ENCODE measurements at regions not wholly inside any gene's neighbourhood (a gene's known extent, or its start where the extent isn't known, plus 50 kb on each side); places are given as distances from the start of the nearest gene placed in this dataset.
A peak's percentile ranks its signal among the peaks of the same experiment; 100 is the strongest.
"Not testable (repeated sequence)": the region's sequence is repeated elsewhere in the genome, so short reads cannot be mapped to it uniquely, and the experiment has no call there.

DNA sequence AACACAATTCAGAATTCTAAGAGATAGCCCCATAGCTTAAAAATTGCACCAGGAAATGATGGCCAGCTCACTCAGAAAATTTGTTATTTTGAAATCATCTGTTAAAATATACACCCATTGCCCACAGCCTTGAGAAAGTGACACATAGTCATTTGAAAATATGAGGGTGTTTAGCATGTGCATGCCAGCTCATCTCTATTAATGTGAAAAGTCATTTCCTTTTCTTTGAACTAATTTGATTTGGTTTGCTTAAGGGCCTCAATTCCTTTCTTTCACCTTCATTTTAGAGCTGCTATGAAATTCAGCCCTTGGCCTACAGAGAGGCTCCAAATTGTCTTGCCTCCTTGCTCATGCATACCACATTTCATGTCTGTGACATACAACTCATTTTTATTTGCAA, 241.4 kb downstream of the PHLDA1 start:
- peak in 1 of 5 experiments; percentile 11 for DNase-seq

DNA sequence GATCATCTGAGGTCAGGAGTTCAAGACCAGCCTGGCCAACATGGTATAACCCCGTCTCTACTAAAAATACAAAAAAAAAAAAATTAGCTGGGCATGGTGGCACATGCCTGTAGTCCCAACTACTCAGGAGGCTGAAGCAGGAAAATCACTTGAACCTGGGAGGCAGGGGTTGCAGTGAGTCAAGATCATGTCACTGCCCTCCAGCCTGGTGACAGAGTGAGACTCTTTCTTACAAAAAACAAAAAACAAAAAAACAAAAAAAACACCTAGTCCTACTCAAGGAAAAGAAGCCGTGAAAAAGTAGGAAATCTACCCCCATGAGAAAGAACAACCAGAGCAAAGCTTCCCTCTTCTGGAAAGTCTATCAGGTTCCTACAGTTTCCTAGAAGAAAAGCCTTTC, 244.4 kb downstream of the PHLDA1 start:
- DNase-seq, result not testable (repeated sequence)

DNA sequence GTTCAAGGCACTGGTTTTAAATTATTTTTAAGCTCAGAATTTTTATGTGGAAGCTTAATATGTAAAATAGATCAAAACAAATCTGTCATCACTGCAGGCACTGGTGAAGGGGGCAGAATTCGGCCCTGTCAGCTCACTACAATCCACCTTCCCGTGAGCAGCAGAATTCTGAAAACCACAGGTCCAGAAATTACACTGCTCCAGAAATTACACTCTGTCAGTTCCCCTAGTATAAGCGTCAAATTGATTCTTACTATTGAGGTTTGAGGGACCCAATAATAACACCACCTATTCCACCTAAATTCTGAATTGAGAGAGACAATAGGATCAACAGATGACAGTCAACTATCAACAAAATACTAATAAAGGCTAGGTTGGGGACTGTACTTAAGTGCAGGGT, 245.5 kb downstream of the PHLDA1 start:
- peak in 1 of 5 experiments; percentile 9 for DNase-seq

DNA sequence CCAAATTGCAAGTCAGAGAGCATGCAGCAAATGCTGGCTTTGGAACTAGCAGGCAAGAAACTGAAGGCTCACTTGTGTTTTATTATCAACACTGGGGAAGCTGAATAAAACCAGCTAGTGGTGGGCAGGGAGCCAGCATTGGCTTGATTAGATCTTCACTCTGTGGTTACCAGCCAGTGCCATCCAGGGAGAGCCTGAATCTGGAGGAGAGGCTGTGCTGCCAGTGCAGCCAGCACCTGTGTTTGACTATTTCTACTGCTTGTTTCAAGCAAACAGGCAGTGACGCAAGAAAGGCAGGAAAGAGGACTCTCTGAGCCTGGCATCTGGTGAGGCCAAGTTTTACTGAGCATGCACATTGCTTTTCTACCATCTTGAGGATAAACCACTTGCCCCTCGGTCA, 247.0 kb downstream of the PHLDA1 start:
- peak in 1 of 5 experiments; percentile 58 for DNase-seq

DNA sequence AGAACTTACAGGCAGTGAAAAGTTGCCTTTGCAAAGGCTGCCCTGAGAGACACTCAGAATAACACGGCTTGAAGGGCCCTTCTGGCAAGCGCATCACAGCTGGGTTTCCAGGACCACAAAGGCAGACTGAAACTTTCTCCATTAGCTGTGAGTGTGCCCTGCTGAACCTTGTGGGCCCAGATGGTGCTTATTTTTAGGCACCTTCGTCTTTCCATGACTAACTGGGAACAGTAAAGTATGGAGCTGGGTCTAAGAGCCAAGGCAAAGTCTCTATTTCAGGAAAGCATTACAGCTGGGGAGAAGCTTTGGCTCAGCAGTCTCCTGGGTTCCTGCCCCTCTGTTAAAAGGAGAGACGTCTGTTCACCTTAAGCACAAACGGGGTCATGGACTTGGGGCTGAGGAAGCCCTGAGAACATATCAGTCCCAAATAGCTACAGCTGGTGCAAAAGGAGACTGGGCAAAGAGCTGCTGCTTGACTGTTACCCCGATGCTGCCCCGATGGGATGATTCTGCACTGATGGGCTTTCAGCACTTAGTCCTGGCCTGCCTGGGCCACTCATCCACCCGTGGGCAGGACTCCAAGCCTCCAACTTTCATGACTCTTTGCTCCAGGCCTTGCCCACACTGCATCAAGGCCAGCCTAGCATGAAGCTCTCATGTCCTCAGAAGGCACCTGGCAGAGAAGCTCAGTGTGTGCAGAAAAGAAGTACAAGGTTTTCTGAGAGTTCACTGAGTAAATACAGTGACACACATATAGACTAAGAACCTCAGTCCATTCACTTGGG, 248.3 kb downstream of the PHLDA1 start:
- no peak for DNase-seq

DNA sequence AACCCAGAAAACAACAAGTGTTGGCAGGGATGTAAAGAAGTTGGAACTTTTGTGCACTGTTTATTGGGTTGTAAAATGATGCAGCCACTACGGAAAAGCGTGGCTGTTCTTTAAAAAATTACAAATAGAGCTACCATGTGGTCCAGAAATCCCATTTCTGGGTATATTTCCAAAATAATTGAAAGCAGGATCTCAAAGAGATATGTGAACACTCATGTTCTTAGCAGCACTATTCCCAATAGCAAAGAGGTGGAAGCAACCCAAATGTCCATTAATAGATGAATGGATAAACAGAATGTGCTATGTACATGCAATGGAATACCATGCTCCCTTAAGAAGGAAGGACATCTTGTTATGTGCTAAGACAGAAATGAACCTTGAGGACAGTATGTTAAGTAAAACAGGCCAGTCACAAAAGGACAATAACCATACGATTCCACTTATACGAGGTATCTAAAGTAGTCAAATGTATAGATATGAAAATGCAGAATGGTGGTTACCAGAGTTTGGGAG, 249.5 kb downstream of the PHLDA1 start:
- no peak for DNase-seq

DNA sequence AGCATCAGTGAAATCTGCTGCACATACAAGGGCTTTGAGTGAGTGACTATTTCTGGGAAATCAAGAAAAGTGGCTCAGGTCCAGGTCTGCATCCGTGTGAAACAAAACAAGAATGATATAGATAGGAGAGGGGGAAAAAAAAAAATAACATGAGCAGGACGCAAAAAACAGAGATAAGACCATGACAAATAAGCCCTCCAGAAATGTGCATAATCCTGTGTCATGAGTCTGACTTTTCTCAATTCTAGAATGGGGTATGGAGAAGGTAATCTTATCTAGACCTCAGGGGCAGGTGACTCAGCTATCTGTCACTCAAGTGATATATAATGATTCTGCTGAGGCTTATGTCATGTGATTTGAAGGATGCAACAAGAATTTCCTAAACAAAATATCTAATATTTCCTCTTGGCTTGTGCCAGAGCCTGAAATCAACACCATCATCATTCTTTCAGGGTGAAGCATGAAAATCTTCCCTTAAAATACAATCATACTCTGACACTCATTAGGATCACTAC, 250.0 kb downstream of the PHLDA1 start:
- DNase-seq, result no peak

DNA sequence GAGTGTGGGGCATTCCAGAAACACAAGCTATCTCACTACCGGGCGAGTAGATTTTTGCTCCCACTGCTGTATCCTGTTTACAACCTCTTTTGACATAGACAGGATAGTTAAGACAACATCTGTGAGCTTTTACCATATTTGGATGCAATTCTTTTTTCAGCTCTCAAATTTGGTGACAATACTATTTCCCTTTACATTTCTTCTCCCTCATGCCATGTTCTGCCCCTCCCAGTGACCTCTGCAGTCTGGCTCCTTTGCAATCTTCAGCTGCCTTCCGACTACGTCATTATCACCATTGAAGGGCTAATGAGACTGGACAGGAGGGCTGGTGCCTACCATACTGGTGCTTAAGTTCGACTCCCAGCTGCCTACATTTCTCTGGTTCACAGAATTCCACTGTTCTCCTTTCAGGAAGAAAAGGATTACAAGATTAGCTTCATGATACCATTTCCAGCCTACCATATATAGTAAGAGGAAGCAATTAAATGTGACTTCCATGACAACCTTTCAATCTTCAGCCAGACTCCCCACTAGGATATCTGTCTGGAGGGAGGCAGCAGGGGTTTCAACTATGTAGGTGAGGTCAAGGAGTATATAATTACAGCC, 251.6 kb downstream of the PHLDA1 start:
- no peak for DNase-seq

DNA sequence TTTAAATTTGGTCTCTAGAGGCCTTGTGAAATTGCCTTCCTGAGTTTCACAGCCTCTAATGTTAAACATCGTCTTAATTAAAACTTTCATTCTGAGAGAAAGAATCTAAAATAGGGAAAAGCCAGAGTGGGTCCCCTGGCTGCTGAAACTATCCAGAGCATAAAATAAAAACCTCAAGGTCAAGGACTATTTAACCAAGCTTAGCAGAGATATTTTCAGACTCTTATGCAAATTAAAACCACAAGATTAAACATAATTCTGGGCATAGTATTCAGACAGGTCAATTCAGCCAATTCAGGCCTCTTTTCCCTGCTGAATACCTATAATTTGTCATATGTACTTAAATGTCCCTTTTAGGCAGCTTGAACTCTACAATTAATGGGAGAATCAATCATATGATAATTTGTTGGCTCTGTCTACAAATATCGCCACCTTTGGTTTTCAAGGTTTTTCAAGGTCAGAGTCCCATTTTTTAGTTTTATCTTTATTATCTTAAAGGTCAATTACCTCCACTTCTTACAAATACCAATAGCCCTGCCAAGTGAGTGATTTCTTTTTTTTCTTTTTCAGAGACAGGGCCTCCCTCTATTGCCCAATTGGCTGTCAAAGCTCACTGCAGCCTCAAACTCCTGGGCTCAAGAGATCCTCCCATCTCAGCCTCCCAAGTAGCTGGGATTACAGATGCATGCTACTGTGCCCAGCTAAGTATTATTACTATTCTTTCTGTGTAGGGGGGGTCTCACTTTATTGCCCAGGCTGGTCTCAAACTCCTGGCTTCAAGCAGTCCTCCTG, 257.1 kb downstream of the PHLDA1 start:
- no peak for DNase-seq

DNA sequence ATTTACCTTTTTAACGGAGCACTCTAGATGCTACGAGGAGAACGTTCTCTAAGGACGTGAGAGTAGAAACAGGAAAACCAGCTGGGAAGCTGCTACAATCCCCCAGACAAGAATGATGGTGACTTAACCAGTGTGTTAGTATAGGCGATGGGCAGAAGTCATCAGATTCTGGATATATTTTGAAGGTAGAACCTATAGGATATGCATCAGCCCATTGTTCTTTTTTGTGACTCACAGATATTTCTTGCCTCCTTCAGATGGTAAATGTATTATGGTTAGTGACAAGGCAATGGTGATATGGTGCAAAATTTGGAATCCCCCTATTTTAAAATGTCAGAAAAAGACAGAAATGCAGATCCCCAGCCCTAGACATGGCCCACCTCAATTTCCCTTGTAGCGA, 258.2 kb downstream of the PHLDA1 start:
- DNase-seq, result no peak

DNA sequence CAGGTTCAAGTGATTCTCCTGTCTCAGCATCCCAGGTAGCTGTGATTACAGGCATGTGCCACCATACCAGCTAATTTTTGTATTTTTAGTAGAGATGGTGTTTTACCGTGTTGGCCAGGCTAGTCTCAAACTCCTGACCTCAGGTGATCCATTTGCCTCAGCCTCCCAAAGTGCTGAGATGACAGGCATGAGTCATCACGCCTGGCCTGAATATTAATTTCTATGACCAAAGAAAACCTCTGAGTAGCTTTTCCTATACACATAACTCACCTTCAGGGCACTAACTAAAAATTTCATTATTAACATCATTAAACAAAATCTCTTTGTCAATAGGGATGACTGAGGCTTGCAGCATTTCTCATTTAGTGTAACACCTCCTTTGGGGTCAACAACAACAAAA, 259.6 kb upstream of the KRR1 start:
- DNase-seq, result no peak

DNA sequence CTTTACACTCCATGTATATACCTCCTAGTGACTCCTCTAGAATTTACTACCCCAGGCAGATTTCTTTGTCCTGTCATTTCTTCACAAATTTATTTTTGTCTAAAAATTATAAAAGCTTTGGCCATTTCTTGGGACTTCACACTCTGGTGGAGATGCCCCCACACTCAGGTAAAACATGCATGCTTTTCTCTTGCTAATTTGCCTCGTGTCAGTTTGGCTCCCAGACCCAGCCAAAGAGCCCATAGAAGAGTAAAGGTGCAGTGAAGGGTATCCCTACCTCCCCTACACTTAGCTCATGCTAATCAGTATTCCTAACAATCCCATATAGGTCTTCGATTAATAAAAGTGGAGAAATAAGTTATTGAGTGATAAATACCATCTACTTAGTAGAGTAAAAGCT, 256.5 kb upstream of the KRR1 start:
- DNase-seq, result no peak

DNA sequence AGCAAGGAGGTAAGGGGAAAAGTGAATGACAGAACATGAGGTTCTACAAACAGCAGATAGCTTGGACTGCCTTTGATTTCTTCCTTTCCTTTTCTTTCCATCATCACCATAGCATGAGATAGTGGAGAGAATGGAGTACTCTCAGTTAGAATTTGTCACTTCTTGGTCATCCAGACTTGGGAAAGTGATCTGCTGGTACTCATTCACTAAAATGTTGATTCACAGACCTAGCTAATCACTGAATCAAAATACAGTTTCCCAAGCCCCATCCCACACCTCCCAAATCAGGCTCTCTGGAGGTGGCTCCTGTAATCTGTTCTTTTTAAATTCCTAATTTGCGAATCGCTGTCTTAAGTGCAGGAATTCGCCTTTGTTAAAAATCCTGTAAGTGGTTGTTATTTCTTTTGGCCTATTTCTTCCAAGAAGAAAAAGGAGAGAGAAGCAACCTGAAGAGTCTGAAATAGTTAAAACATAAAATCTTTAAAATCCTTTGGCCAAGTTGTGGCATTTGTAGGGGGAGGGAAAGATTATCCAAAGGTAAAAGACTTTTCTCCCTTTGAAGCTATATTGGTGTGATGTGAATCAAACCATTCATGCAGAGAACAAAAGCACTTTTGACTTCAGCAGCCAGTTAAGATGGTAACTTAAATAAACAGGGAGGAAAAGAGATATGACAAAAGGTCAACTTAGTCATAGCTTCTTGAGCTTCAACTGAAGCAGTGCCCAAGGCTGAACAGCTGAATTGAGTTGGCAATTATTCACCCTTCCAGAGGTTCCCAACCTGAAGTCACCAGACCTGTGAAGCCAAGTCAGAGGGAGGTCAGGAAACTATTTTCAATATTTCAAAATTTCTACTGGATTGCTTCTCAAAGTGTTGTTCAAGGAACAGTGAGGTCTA, 255.1 kb upstream of the KRR1 start:
- no peak for DNase-seq

DNA sequence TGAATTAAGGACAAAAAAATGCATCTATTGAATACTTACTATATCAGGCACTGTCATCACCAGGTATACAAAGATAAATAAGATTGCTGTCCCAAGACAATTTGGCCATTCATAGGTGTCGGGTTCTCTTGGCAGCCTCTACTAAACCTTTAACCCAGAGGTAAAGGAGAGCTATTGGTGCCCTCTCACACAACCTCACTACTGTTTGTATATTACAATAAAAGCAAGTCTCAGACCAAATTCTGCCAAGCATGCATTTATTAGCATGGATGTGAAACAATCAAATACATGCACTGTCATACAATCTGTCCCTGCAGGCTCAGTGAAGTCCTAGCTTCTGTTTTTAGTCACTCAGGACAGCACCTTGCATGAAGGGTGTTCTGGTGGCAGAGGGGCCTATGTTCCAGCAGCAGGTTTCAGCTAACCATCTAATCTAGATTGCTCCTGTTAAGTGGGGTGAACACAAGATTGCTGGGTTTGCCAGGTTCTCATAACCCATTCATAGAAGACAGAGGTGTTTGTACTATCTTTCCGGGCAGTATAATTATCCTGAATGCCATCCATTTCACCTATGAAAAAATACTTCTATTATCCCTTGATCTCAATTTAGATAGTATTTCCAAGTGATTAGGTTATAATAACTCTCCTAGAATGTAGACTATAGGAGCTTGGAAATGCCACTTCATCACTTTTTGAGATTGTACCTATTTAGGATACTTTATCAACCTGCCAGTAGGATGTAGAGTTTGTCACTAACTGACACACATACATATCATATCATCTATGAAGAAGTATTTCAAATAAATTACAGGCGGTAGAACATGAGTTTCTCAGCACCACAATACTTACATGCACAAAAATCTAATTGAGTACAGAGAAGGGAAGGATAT, 254.0 kb upstream of the KRR1 start:
- DNase-seq, result no peak

DNA sequence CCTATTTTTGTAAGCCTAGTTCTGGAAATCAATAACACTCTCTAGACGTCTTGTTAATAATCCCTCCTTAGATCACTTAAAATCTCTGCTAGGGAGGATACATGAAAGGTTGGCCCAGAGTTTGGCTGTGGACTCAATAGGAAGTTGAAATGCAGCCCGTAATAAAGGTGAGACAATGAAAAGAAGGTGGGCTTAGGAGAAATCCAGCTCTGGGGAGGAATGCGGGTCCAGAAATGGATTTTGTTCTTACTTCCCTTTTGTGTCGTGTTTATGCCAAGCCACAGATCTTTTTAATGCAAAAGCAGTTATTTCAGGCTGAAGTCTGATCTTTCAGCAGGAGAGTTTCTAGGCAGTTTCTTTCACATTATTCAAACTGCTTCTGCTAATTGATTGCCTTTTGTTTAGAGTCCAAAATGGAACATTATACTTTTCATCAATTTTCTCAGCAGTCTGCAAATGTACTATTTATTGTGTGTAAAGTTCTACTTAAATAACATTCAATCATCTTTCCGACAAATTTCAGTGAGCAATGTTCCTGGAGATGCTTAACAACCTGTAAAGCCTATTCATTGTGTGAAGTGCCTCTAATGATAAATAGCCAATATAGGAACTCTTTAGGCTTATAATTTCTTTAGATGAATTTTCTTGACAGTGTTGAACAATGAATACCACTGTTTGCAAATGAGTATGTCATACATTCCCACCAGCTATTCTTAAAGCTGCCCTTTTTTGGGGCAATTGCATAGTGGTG, 252.9 kb upstream of the KRR1 start:
- no peak for DNase-seq

DNA sequence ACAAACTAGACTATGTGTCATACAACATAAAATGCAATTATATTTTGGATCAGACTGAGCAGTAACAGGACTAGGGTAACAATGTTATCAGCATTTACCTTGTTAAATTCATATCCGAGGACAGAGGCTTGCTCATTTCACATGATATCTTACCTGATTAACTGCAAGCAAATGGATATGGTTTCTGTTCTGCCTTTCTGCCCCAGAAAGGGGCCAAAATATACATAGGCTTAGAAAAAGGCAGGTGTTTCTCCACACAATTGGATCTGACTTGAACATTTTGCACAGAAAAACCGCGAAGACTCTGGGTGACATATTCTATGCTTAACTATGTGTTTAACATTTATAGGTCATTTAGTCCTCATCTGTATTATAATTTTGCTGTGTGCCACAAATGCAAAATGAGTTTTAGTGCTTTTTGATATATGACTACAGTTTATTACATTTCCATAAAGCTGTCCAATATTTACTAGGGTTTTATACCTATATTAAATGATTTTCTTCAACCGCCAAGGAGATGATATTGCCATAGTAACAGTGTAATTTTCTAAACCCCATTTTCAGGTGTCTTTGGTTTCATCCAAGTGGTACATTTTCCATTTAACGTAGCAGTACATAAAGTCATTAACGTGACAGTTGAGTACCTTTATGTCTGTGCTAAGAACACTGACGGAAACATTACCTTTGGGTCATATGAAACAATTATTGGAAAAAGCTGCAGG, 249.3 kb upstream of the KRR1 start:
- DNase-seq, result no peak

DNA sequence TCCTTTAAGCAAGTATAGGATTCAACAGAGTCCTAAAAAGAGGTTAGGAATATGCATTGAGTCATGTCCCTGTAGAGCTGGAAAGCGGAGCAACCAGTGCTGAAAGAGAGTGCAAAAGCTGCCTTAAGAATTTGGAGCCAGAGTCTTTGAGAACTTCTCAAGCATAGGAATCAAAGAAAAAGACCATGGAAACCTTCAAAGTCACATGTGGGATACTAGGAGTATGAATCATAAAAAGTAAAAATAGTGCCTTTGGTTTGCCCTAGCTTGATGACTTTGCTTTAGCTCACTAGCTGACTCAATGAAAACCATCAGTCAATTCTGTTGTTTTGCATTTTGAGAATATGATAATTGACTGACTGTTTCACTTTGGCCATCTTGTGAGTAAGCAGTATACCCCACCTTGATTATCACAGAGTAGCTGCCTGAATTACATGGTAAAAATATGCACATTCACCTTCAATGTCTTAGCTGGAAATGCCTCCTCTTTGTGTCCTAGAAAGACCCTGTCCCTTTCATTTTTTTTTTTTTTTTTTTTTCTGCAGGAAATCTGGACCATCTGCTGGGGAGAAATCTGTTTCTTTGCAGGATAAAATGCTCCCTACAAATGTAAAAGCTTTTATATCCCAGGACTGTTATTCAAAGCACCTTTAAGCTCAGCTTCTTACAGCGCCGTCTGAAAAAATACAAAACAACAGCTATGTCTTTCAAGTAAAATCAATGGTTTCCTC, 248.6 kb upstream of the KRR1 start:
- DNase-seq, result no peak

DNA sequence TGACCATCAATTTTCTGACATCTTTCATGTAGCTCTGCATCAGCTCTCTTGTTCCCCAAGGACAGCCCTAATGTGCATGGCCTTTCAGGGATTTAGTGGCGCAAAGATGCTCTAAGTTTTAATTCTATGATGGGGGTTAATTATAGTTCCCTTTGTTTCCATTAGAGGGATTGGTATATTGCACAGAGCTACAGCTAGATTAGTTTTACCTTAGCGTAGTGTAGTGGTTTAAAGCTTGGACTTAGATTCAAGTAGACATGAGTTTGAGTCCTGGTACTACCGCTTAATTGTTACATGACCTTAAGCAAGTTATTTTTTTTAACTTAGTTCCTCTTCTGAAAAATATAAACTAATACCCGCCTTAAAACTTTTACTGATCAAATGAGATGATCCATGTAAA, 247.8 kb upstream of the KRR1 start:
- no peak for DNase-seq

DNA sequence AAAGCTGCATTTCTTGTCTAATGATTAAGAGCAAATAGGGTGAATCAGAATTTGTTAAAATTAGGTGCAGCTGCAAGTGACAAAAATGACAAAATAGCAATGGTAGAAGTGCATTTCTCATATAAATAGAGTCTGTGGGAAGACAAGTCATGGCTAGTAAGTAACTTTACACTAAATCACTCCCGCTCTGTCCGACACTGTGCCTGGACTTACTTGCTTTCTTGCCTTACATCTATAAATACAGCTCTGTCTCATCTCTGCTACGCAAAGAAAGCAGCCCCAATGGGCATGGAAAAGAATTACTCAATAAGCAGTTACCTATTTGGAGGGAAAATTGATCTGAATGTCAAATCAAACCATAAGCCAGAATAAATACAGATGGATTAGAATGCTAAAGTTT, 245.4 kb upstream of the KRR1 start:
- DNase-seq, result no peak
